ENCODE measurements at regions not wholly inside any gene's neighbourhood (a gene's known extent, or its start where the extent isn't known, plus 50 kb on each side); places are given as distances from the start of the nearest gene placed in this dataset.

DNA sequence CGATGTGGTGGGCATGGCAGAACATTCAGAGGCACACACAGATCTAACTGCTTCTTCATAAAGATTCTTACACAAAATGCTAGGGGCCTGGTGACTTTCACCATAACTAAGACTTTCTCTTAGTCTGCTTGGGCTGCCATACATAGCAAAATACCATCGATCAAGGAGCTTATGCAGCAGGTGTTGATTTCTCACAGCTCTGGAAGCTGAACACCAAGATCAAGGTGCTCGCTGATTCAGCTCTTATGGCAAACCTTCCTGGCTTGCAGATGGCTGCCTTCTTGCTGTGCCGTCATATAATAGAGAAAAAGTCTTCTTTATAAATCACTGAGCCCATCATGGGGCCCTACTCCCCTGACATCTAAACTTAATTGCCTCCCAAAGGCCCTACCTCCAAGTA lies 487.3 kb downstream of the AJAP1 start:
- TF ChIP-seq, protein P1, sequence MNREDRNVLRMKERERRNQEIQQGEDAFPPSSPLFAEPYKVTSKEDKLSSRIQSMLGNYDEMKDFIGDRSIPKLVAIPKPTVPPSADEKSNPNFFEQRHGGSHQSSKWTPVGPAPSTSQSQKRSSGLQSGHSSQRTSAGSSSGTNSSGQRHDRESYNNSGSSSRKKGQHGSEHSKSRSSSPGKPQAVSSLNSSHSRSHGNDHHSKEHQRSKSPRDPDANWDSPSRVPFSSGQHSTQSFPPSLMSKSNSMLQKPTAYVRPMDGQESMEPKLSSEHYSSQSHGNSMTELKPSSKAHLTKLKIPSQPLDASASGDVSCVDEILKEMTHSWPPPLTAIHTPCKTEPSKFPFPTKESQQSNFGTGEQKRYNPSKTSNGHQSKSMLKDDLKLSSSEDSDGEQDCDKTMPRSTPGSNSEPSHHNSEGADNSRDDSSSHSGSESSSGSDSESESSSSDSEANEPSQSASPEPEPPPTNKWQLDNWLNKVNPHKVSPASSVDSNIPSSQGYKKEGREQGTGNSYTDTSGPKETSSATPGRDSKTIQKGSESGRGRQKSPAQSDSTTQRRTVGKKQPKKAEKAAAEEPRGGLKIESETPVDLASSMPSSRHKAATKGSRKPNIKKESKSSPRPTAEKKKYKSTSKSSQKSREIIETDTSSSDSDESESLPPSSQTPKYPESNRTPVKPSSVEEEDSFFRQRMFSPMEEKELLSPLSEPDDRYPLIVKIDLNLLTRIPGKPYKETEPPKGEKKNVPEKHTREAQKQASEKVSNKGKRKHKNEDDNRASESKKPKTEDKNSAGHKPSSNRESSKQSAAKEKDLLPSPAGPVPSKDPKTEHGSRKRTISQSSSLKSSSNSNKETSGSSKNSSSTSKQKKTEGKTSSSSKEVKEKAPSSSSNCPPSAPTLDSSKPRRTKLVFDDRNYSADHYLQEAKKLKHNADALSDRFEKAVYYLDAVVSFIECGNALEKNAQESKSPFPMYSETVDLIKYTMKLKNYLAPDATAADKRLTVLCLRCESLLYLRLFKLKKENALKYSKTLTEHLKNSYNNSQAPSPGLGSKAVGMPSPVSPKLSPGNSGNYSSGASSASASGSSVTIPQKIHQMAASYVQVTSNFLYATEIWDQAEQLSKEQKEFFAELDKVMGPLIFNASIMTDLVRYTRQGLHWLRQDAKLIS (CRISPR knock-in tag; IDR thresholded peaks at IDR 0.05; ENCODE audit: borderline replicate concordance) = no peak
- no peak for TF ChIP-seq TP53 (CRISPR knock-in tag; IDR thresholded peaks at IDR 0.05)
- no peak for TF ChIP-seq RELA (CRISPR knock-in tag; IDR thresholded peaks at IDR 0.05; ENCODE audit: borderline replicate concordance)
- TF ChIP-seq ZNF121 (CRISPR knock-in tag; IDR thresholded peaks at IDR 0.05) = no peak
- no peak for TF ChIP-seq CTCF (IDR thresholded peaks at IDR 0.05)
- TF ChIP-seq ZNF138 (CRISPR knock-in tag; conservative IDR thresholded peaks at IDR 0.05) = no peak
- TF ChIP-seq SMAD4 (CRISPR knock-in tag; IDR thresholded peaks at IDR 0.05) = no peak
- no peak for TF ChIP-seq FOXJ3 (CRISPR knock-in tag; IDR thresholded peaks at IDR 0.05; ENCODE audit: borderline replicate concordance)
- no peak for TF ChIP-seq GABPB1 (CRISPR knock-in tag; IDR thresholded peaks at IDR 0.05)
- TF ChIP-seq SP1 (CRISPR knock-in tag; conservative IDR thresholded peaks at IDR 0.05) = no peak
- TF ChIP-seq, protein P2, sequence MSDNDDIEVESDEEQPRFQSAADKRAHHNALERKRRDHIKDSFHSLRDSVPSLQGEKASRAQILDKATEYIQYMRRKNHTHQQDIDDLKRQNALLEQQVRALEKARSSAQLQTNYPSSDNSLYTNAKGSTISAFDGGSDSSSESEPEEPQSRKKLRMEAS (CRISPR knock-in tag; IDR thresholded peaks at IDR 0.05) = no peak
- no peak for TF ChIP-seq ETV6 (CRISPR knock-in tag; IDR thresholded peaks at IDR 0.05)

All from WTC11 (cell line).